Testis (tissue), 2 donors: ENCODE measurements at regions not wholly inside any gene's neighbourhood (a gene's known extent, or its start where the extent isn't known, plus 50 kb on each side); places are given as distances from the start of the nearest gene placed in this dataset.

ENCODE experiments used
- DNase-seq: peaks from one replicate; pipeline ENCODE4 v3.0.0-alpha.2; 2019
- H3K27ac ChIP-seq, 2 donors: fragments of 200-600 bp; sonication (generic); one replicate each; pipeline ENCODE4 v1.5.1; 2019
- H3K27me3 ChIP-seq: fragments of 200-600 bp; sonication (generic); one replicate; pipeline ENCODE4 v1.5.1; 2019
- H3K36me3 ChIP-seq: fragments of 200-600 bp; sonication (generic); one replicate; pipeline ENCODE4 v1.5.1; 2017; ENCODE audit warnings: low read depth; ENCODE audit errors: missing control alignments
- H3K4me1 ChIP-seq: fragments of 200-600 bp; sonication (generic); one replicate; pipeline ENCODE4 v1.5.1; 2019
- H3K4me3 ChIP-seq, 2 donors: fragments of 200-600 bp; sonication (generic); one replicate each; pipeline ENCODE4 v1.5.1; 2017 to 2019
- H3K9me3 ChIP-seq: fragments of 200-600 bp; sonication (generic); one replicate; pipeline ENCODE4 v1.5.1; 2017
- CTCF ChIP-seq, 3 experiments: fragments of 450-650 bp in 2 of 3; fragments of 200-600 bp in 1 of 3; sonication (generic) in 1 of 3; IDR thresholded peaks; one replicate each; pipeline ENCODE4 v1.5.1; 2016 to 2019; ENCODE audit warnings: antibody characterized with exemption in 3 of 3, mild to moderate bottlenecking in 2 of 3, moderate library complexity in 1 of 3
- POLR2A ChIP-seq: fragments of 450-650 bp; IDR thresholded peaks from one replicate; pipeline ENCODE4 v1.6.1; 2017; ENCODE audit warnings: antibody characterized with exemption, mild to moderate bottlenecking, moderate library complexity
- WGBS, 2 donors: methylation state at CpG; one replicate each; pipeline ENCODE4 v1.1.5; 2018; 5-methylcytosine and 5-hydroxymethylcytosine counted together
- intact Hi-C: fragments of 100-400 bp; cut with DNase I; formaldehyde crosslinking; loops from one replicate; pipeline ENCODE4 v1.15.1; 2023; ENCODE audit warnings: low total_unique reads

DNA sequence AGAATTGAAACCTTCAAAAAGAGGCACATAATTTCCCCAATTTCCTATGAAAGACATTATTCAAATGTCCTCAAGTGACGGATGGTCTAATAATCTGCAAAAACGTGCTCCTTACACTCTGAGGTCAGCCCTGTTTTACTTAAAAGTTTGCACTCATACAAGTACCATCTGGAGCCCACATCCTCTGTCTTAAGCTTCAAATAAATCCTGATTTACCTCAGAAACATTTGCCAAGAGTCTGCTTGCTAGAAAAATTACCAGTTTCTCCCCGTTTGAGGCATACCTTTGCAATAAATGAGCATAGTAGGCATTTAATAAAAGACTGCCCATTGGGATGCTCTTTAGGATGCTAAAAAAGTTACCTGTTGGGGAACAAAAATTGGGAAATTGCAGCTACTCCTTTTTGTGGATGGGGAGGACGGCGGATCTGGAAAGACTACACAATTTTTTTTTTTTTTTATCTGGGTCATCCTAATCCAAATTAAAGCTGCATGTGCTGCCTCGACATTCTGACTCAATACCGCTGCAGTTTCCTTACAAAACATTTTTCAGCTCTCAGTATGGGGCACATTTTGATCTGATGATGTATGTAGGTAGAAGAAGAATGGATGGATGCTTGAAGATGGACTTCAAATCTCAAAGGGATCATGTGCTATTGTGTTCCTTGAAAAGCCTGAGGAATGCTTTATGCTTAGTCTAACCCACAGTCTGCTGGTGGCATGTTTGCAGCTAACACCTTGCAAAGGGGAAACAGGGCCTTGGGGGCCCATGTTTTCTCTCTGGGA lies 233.7 kb upstream of the ADAMTS9 start:
- H3K27me3 ChIP-seq, result no peaks in the 10 kb centered on the region
- no peak overlapping the region for H3K4me3 ChIP-seq
- no peaks in the 10 kb centered on the region for H3K36me3 ChIP-seq
- TF ChIP-seq POLR2A (no peak), CTCF (IDR thresholded peaks at IDR 0.05) (no peak)
- no peaks in the 10 kb centered on the region for H3K4me1 ChIP-seq
- intact Hi-C loops, result no loop called here
- no peak for DNase-seq
- WGBS, 2 donors, result 68 to 79% methylated on average over 7 of the region's 7 CpGs
- no peak overlapping the region for H3K27ac ChIP-seq
- no peaks in the 10 kb centered on the region for H3K9me3 ChIP-seq

DNA sequence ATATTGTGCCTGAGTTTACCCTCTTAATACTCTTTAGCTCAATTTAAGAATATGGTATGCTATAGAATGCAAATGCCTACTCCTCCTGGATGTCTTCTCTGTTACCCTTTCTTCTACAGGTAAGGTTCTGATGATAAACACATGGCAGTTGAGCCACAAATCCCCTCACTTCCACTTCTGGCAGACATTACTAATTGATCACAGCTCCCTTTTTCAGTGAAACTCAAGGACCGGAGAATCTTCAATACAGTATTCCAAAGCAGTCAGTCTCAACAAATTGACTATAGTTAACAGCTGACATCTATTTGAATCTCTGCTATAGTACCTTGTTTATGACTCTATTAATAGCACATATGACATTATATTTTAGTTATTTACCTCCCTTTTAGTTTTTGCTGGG lies 232.1 kb upstream of the ADAMTS9 start:
- Histone ChIP-seq H3K4me3 (no peak overlapping the region), H3K27ac (no peak overlapping the region), H3K9me3 (no peaks in the 10 kb centered on the region), H3K27me3 (no peaks in the 10 kb centered on the region), H3K4me1 (peaks cover 4% of the 10 kb centered on the region), H3K36me3 (no peaks in the 10 kb centered on the region)
- DNase-seq, result no peak
- intact Hi-C loops, result no loop called here
- no peak for TF ChIP-seq CTCF (IDR thresholded peaks at IDR 0.05)
- TF ChIP-seq POLR2A, result no peak
- 91 to 96% methylated on average over 1 of the region's 1 CpG for WGBS, 2 donors

DNA sequence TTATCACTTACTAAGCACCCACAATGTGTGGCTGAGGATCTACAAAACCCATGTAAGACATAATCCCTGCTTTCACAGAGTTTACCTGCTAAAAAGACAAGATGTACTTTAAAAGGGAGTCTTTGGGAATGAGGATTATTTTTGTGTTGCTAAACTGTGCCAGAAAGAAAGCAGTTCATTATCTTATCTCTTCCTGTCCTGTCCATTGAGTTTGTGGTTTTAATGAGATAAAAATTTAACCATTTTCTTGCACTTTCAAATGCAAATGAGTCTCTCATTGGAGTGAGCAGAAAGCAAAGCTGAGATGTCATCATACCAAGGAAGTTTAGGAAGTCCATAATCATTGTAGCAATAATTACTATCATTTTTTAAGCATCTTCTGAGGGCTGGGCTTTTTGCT lies 231.2 kb upstream of the ADAMTS9 start:
- Histone ChIP-seq H3K4me3 (no peak overlapping the region), H3K9me3 (no peaks in the 10 kb centered on the region), H3K27me3 (no peaks in the 10 kb centered on the region), H3K4me1 (peaks cover 4% of the 10 kb centered on the region), H3K27ac (no peak overlapping the region), H3K36me3 (no peaks in the 10 kb centered on the region)
- intact Hi-C loops, result no loop called here
- DNase-seq, result no peak
- TF ChIP-seq POLR2A, result no peak
- no peak for TF ChIP-seq CTCF (IDR thresholded peaks at IDR 0.05)

DNA sequence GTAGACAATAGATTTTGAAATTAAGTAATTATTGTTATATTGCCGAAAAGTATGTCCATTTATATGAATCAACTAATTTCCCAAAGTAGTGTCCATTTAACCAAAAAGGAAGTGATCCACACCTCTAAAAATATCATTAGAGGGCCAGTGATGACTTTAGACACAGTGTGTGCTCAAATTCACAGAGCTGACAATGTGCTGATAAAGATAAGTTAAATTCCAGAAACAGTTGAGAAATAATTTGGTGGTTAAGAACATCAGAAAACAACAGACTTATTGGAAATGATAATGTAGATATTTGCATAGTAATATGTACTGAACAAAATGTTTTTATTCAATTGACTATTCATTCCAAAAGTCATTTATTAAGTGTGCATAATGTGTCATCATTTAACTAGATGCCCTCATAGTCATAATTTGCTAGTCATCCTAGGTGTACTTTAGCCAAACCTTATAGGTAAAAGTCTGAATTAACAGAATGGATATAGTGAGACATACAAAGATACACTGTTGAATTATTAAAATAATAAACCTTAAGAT lies 230.2 kb upstream of the ADAMTS9 start:
- intact Hi-C loops, result no loop called here

More for the DNA sequence above, 230.2 kb upstream of the ADAMTS9 start:
- no peaks in the 10 kb centered on the region for H3K27me3 ChIP-seq
- H3K27ac ChIP-seq, result no peak overlapping the region
- H3K9me3 ChIP-seq, result no peaks in the 10 kb centered on the region
- no peaks in the 10 kb centered on the region for H3K36me3 ChIP-seq
- H3K4me3 ChIP-seq, result no peak overlapping the region
- no peak for TF ChIP-seq CTCF (IDR thresholded peaks at IDR 0.05)
- TF ChIP-seq POLR2A, result no peak
- WGBS, 2 donors, result 82 to 92% methylated on average over 1 of the region's 1 CpG
- H3K4me1 ChIP-seq, result peaks cover 4% of the 10 kb centered on the region
- DNase-seq, result no peak
